Testis (tissue), 2 donors: ENCODE measurements at regions not wholly inside any gene's neighbourhood (a gene's known extent, or its start where the extent isn't known, plus 50 kb on each side); places are given as distances from the start of the nearest gene placed in this dataset.

Source experiments
- DNase-seq: peaks from one replicate; pipeline ENCODE4 v3.0.0-alpha.2; 2019
- H3K27ac ChIP-seq, 2 donors: fragments of 200-600 bp; sonication (generic); one replicate each; pipeline ENCODE4 v1.5.1; 2019
- H3K27me3 ChIP-seq: fragments of 200-600 bp; sonication (generic); one replicate; pipeline ENCODE4 v1.5.1; 2019
- H3K36me3 ChIP-seq: fragments of 200-600 bp; sonication (generic); one replicate; pipeline ENCODE4 v1.5.1; 2017; ENCODE audit warnings: low read depth; ENCODE audit errors: missing control alignments
- H3K4me1 ChIP-seq: fragments of 200-600 bp; sonication (generic); one replicate; pipeline ENCODE4 v1.5.1; 2019
- H3K4me3 ChIP-seq, 2 donors: fragments of 200-600 bp; sonication (generic); one replicate each; pipeline ENCODE4 v1.5.1; 2017 to 2019
- H3K9me3 ChIP-seq: fragments of 200-600 bp; sonication (generic); one replicate; pipeline ENCODE4 v1.5.1; 2017
- CTCF ChIP-seq, 3 experiments: fragments of 450-650 bp in 2 of 3; fragments of 200-600 bp in 1 of 3; sonication (generic) in 1 of 3; IDR thresholded peaks; one replicate each; pipeline ENCODE4 v1.5.1; 2016 to 2019; ENCODE audit warnings: antibody characterized with exemption in 3 of 3, mild to moderate bottlenecking in 2 of 3, moderate library complexity in 1 of 3
- POLR2A ChIP-seq: fragments of 450-650 bp; IDR thresholded peaks from one replicate; pipeline ENCODE4 v1.6.1; 2017; ENCODE audit warnings: antibody characterized with exemption, mild to moderate bottlenecking, moderate library complexity
- WGBS, 2 donors: methylation state at CpG; one replicate each; pipeline ENCODE4 v1.1.5; 2018; 5-methylcytosine and 5-hydroxymethylcytosine counted together
- intact Hi-C: fragments of 100-400 bp; cut with DNase I; formaldehyde crosslinking; loops from one replicate; pipeline ENCODE4 v1.15.1; 2023; ENCODE audit warnings: low total_unique reads

- no peaks in the 10 kb centered on the region for H3K27me3 ChIP-seq
- H3K4me3 ChIP-seq, result no peak overlapping the region
- 90 to 96% methylated on average over 3 of the region's 3 CpGs for WGBS, 2 donors
- H3K27ac ChIP-seq, result no peak overlapping the region
- DNase-seq, result no peak
- H3K4me1 ChIP-seq, result no peaks in the 10 kb centered on the region
- TF ChIP-seq CTCF (IDR thresholded peaks at IDR 0.05) (no peak), POLR2A (no peak)
- no peaks in the 10 kb centered on the region for H3K9me3 ChIP-seq
- intact Hi-C loops, result no loop called here
- H3K36me3 ChIP-seq, result no peaks in the 10 kb centered on the region
Measured at GRCh38 chr3:96169111-96169766, 645.2 kb upstream of the EPHA6 start.

DNA sequence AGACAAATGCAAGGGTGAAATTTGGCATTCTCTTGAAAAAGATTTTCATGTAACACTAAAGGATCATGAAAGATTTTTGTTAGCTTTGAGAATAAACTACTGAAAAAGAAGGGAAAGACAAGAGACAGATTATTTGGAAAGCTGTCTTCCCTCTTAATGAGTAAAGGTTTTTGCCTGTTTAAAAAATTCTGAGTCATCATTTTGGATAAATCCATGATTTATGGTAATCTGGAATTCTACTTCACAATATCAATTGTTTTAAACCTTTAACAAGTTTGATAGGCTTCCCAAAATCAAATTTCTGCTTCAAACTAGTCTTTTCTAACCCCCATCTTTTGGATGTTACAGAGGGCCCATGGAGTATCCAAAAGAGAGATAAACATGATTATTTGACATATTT lies 641.5 kb upstream of the EPHA6 start:
- no peak overlapping the region for H3K27ac ChIP-seq
- no peaks in the 10 kb centered on the region for H3K36me3 ChIP-seq
- no peak for DNase-seq
- H3K27me3 ChIP-seq, result no peaks in the 10 kb centered on the region
- TF ChIP-seq POLR2A (no peak), CTCF (IDR thresholded peaks at IDR 0.05) (no peak)
- intact Hi-C loops, result no loop called here
- no peaks in the 10 kb centered on the region for H3K9me3 ChIP-seq
- no peaks in the 10 kb centered on the region for H3K4me1 ChIP-seq
- H3K4me3 ChIP-seq, result no peak overlapping the region

- no peak overlapping the region for H3K27ac ChIP-seq
- intact Hi-C loops, result no loop called here
- TF ChIP-seq CTCF (IDR thresholded peaks at IDR 0.05), result no peak
- TF ChIP-seq POLR2A, result no peak
- no peaks in the 10 kb centered on the region for H3K36me3 ChIP-seq
- H3K4me3 ChIP-seq, result no peak overlapping the region
- no peaks in the 10 kb centered on the region for H3K4me1 ChIP-seq
- no peaks in the 10 kb centered on the region for H3K27me3 ChIP-seq
- 83 to 92% methylated on average over 6 of the region's 6 CpGs for WGBS, 2 donors
- H3K9me3 ChIP-seq, result no peaks in the 10 kb centered on the region
- DNase-seq, result no peak
Measured at GRCh38 chr3:96175500-96175899, 638.9 kb upstream of the EPHA6 start.

DNA sequence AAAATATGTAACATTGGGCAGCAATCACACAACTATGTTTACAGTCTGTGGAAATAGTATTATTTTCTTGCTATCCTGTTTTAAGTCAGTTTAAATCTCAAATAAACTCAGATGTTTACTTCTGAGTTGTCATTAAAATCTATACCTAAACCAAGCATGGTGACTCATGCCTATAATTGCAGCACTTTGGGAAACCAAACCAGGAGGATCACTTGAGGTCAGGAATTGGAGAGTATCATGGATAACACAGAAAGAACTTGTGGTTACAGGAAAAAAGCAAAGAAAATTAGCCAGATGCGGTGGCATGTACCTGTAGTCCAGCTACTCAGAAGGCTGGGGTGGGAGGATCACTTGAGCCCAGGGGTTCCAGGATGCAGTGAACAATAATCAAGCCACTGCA lies 631.6 kb upstream of the EPHA6 start:
- TF ChIP-seq CTCF (IDR thresholded peaks at IDR 0.05), result no peak
- no peak for DNase-seq
- intact Hi-C loops, result no loop called here
- Histone ChIP-seq H3K27me3 (no peaks in the 10 kb centered on the region), H3K4me1 (no peaks in the 10 kb centered on the region), H3K4me3 (no peak overlapping the region), H3K9me3 (no peaks in the 10 kb centered on the region), H3K36me3 (no peaks in the 10 kb centered on the region), H3K27ac (no peak overlapping the region)
- WGBS, 2 donors, result 89 to 96% methylated on average over 1 of the region's 1 CpG

DNA sequence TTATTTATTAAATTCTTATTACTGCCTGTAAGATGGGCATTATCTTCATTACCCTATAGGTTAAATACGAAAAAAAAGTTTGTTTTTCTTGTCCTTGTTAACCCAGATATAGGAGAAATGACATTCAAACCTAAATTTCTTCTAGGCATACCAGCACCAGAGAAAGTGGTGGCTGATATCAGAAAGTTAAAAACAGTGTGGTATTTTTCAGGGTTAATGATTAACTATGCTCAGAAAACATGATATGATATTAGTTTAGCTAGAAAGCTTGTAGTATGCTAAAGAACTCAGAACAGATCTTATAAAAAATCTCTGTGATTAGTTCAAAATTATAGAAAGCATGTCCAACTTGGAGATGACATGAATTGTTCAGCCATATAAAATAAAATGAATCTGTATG lies 630.5 kb upstream of the EPHA6 start:
- Histone ChIP-seq H3K4me3 (no peak overlapping the region), H3K27me3 (no peaks in the 10 kb centered on the region), H3K36me3 (no peaks in the 10 kb centered on the region), H3K4me1 (no peaks in the 10 kb centered on the region), H3K27ac (no peak overlapping the region), H3K9me3 (no peaks in the 10 kb centered on the region)
- TF ChIP-seq CTCF (IDR thresholded peaks at IDR 0.05) (no peak), POLR2A (no peak)
- intact Hi-C loops, result no loop called here
- DNase-seq, result no peak
- WGBS, 2 donors, result 83 to 88% methylated on average over 1 of the region's 1 CpG
